Adrenal gland (tissue), 5 donors: ENCODE measurements at regions not wholly inside any gene's neighbourhood (a gene's known extent, or its start where the extent isn't known, plus 50 kb on each side); places are given as distances from the start of the nearest gene placed in this dataset.

Experiments
- CTCF ChIP-seq, 6 experiments: fragments of 450-650 bp in 4 of 6; fragments of 200-600 bp in 2 of 6; sonication (generic) in 1 of 6; IDR thresholded peaks; 1 replicate in 5 of 6; 2 replicates in 1 of 6; pipeline versions ENCODE4 v1.5.1 to v1.8.0; 2016 to 2021; ENCODE audit warnings: antibody characterized with exemption in 6 of 6, mild to moderate bottlenecking in 2 of 6, moderate library complexity in 1 of 6
- POLR2A ChIP-seq, 2 donors: fragments of 450-650 bp; IDR thresholded peaks; one replicate each; pipeline ENCODE4 v1.6.1; 2017; ENCODE audit warnings: antibody characterized with exemption in 2 of 2, mild to moderate bottlenecking in 2 of 2, moderate library complexity in 1 of 2
- donor health status: DM: no; HTN: no; CAD: no.

GRCh38 chr2:128746356-128746755 lies 427.7 kb upstream of the HS6ST1 start:
- TF ChIP-seq CTCF (IDR thresholded peaks at IDR 0.05) = no peak
- TF ChIP-seq POLR2A (IDR thresholded peaks at IDR 0.05) = no peak
